T-helper 1 cell (primary cell): ENCODE measurements at regions not wholly inside any gene's neighbourhood (a gene's known extent, or its start where the extent isn't known, plus 50 kb on each side); places are given as distances from the start of the nearest gene placed in this dataset.
"Not testable (repeated sequence)": the region's sequence is repeated elsewhere in the genome, so short reads cannot be mapped to it uniquely, and the experiment has no call there.

ENCODE experiments used
- DNase-seq, 5 donors: peaks; one replicate each; pipeline ENCODE4 v3.0.0-alpha.2; 2012 to 2020

- DNase-seq: no peak
Observed at GRCh38 chr1:70556541-70556940, 145.5 kb downstream of the CTH start.

DNA sequence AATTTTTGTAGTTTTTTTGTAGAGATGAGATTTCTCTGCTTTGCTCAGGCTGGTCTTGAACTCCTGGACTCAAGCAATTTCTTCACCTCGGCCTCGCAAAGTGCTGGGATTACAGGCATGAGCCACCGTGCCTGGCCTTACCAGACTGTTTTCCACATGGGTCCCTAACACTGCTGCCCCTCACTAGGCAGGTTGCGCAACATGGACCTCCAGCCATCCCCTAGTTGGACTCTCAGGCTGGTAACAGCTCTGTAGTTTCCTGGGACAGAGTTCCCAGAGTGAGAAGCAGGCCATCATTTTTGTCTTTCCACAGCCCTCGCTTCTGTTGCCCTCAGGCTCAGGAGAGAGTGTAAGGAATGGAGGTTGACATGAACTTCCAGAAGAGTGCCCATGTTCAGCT is 156.1 kb downstream of the CTH start:
- DNase-seq: no peak

DNA sequence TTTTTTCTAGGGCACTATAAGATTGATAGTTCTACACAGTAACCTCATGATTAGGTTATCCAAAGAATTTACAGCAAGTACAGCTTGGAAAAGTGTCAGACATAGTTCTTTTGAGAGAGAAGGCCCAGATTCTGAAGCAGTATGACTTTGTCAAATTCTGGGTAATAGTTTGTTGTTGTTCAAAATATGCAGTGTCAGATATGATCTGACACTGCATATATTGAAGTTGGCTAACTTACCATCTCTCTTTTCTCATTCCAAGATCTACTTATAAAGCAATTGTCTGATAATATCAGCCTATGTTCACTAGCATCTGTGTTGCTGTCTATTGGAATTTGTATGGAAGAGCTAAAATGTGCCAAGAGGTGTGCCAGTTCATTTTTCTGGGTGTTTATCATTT is 160.1 kb downstream of the CTH start:
- DNase-seq: no peak

GRCh38 chr1:70573317-70573843 is 162.3 kb downstream of the CTH start:
- no peak for DNase-seq

GRCh38 chr1:70581661-70582060 is 170.6 kb downstream of the CTH start:
- DNase-seq: no peak

GRCh38 chr1:70583522-70583921 is 172.5 kb downstream of the CTH start:
- DNase-seq: no peak

DNA sequence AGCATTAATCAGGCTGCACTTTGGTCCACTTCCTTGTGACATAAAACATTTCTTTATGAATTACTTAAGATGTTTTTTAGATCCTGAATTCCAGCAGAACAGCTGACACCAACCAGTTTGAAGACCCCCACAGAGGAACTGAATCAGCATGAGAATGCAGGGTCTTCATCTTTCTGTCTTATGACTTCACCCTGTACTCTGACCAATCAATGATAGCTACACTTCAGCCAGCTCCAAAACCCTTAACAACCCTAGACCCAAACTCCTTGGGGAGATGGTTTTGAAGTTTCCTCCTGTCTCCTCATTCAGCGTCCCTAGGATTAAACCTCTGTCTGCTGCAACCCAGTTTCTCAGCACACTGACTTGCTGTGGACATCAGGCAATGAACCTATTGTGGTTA is 175.0 kb downstream of the CTH start:
- no peak for DNase-seq

DNA sequence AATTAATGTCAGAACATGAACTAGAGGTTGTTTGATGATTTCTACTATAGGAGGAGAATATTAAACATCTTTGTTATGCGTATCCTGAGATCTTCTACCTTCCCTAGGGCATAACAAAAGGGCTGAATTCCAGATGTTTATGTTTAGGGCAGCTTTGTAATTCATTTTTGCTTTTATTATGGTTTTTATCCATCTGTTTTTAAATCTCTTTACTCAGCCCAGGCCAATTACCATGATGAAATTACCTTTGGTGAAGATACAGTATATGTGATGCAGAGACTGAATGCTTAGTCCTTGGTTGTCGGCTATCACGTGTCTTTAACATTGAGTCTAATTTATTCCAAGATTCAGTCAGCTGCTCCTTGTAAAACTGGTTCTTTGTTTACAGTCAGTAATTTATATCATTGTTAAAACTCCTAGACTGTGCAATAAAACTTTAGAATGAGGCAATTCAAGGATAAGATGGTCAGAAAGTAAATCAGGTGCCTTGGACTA is 176.9 kb downstream of the CTH start:
- no peak for DNase-seq

DNA sequence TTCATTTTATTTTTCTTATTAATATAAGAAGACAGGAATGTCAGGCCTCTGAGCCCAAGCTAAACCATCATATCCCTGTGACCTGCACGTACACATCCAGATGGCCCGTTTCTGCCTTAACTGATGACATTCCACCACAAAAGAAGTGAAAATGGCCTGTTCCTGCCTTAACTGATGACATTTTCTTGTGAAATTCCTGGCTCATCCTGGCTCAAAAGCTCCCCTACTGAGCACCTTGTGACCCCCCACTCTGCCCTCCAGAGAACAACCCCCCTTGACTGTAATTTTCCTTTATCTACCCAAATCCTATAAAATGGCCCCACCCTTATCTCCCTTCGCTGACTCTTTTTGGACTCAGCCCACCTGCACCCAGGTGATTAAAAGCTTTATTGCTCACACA is 182.5 kb downstream of the CTH start:
- not testable (repeated sequence) for DNase-seq

DNA sequence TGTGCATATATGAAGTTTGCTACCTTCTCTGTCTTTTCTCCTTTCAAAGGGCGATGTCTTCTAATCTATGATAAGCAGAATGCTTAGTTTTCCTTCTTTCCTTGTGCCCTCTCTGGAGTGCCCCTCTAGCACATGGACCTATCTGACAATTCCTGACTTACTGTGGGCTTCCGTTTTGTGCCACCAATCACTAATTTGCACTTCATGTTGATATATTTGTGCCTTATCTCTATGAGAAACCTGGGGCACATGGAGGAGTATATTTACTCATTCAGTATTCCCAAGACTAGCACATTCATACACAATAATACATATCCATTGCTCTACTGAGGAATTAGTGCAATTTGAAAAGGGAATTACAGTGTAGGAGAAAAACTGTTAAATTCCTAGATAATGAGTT is 197.7 kb downstream of the CTH start:
- DNase-seq: no peak

- DNase-seq: not testable (repeated sequence)
Observed at GRCh38 chr1:70610164-70610563, 199.1 kb downstream of the CTH start.

DNA sequence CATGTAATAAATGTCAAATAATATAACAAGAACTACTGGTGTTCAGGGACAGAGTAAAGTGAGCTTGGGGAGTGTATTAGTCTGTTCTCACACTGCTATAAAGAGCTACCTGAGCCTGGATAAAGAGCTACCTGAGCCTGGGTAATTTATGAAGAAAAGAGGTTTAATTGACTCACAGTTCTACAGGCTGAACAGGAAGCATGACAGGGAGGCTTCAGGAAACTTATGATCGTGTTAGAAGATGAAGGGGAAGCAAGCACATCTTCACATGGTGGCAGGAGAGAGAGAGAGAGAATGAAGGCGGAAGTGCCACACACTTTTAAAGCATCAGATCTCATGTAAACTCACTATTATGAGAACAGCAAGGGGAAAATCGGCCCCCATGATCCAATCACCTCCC is 205.9 kb downstream of the CTH start:
- DNase-seq: no peak

DNA sequence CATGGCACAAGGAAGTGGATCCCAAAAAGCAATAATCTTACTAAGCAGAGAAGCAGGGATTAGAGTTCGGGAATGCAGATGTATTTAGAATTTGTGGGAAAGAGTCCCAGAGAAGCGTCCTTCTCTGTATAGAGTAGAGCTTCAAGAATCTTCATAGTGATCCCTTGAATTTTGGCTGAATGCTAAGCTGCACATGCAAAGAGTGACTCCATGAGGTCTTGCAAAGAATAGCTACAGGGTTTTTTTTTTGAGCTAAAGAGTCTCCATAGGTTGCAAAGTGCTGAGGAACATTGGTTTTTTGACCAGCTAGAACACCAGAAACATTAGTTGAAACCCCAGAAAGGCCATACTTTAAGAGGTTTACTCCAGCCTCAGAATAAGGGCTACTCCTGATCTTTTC is 206.7 kb downstream of the CTH start:
- no peak for DNase-seq

- DNase-seq: no peak
Observed at GRCh38 chr1:70627910-70628309, 216.8 kb downstream of the CTH start.

GRCh38 chr1:70628973-70629372 is 217.9 kb downstream of the CTH start:
- DNase-seq: no peak

- DNase-seq: no peak
Observed at GRCh38 chr1:70633004-70633403, 221.9 kb downstream of the CTH start.

GRCh38 chr1:70635868-70636267 is 224.8 kb downstream of the CTH start:
- DNase-seq: no peak

GRCh38 chr1:70641868-70642267 is 230.8 kb downstream of the CTH start:
- no peak for DNase-seq

GRCh38 chr1:70656361-70656760 is 245.3 kb downstream of the CTH start:
- DNase-seq: no peak

DNA sequence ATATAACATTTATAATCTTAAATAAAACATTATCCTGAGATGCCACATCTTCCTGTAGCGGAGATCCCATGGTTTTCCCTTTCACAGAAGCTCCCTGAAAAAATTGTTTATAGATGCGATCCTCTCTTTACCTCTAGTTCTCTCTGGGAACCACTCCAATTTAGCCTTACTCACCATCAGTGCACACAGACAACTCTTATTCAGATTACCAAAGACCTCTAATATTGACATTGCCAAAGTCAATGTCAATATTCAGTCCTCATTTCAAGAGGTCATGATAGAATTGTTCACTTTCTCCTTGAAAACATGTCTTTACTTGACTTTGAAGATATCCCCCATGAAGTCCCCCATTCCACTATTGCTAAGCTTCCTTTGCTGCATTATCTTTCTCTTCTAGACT is 248.8 kb downstream of the CTH start:
- no peak for DNase-seq

GRCh38 chr1:70666381-70667140 is 255.5 kb downstream of the CTH start:
- no peak for DNase-seq

DNA sequence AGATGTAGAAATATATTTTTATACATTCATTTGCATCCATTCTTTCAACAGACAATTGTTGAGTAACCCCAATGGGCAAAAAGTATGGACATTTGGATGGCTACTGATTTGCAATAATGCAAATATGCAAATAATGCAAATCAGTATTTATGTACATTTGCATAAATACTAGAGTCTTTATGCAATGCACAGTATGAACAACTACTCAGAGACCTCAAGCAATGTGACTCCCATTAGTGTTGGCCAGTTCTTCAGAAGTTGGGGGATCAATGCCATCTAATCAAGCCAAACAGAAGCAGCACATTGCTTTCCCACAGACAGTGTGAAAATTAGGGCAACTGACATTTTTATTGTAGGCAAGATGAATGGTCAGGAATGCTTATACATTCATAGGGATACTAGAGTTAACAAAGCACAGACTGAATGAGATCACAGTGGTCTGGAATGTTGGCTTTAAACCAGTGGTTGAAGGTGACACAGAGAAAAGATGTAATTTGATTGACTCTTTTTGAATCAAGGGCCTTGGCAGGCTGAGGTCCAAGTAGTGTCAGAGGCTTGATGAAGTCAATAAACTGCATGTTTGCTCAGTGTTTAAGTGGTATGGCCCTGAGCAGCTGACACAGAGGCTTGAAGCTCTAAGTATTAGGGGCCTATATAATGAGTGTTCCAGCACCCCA is 256.6 kb downstream of the CTH start:
- no peak for DNase-seq

GRCh38 chr1:70671006-70671405 is 259.9 kb downstream of the CTH start:
- DNase-seq: no peak

GRCh38 chr1:70672442-70672888 is 261.4 kb downstream of the CTH start:
- DNase-seq: no peak
